ENCODE measurements at regions not wholly inside any gene's neighbourhood (a gene's known extent, or its start where the extent isn't known, plus 50 kb on each side); places are given as distances from the start of the nearest gene placed in this dataset.

- CTCF ChIA-PET: interaction anchor here (1.2 kb wide), 1 partner anchor 11 kb away, joined by 3 read pairs; no protein-coding TSS in a partner anchor
- Mint-ChIP-seq H3K27me3 (ENCODE audit: insufficient read depth, unreplicated experiment) (no peaks in the 10 kb centered on the region), H3K4me3 (ENCODE audit: unreplicated experiment) (no peak overlapping the region), H3K9me3 (ENCODE audit: unreplicated experiment) (no peaks in the 10 kb centered on the region), H3K4me1 (ENCODE audit: insufficient read depth, unreplicated experiment) (no peaks in the 10 kb centered on the region), H3K36me3 (ENCODE audit: insufficient read depth, unreplicated experiment) (no peaks in the 10 kb centered on the region), H3K27ac (ENCODE audit: low read depth, unreplicated experiment) (no peak overlapping the region)
- no TSS peak for BruUV-seq (replicated peaks)
- no peak for TF ChIP-seq CTCF (IDR thresholded peaks at IDR 0.05; ENCODE audit: unreplicated experiment)
- intact Hi-C loops (cut with micrococcal nuclease): no loop called here
- DNase-seq (ENCODE audit: unreplicated experiment): no peak
- POLR2A ChIA-PET: no interaction called here
These were observed 768.7 kb downstream of the ETS1 start for GRCh38 chr11:127818625-127819024.

GRCh38 chr11:127816962-127817361, 770.4 kb downstream of the ETS1 start:
- no peaks in the 10 kb centered on the region for H3K4me1 Mint-ChIP-seq (ENCODE audit: insufficient read depth, unreplicated experiment)
- no peaks in the 10 kb centered on the region for H3K9me3 Mint-ChIP-seq (ENCODE audit: unreplicated experiment)
- intact Hi-C loops (cut with micrococcal nuclease): no loop called here
- DNase-seq (ENCODE audit: unreplicated experiment): peak; percentile 6
- no peak for TF ChIP-seq CTCF (IDR thresholded peaks at IDR 0.05; ENCODE audit: unreplicated experiment)
- H3K4me3 Mint-ChIP-seq (ENCODE audit: unreplicated experiment): no peak overlapping the region
- ChIA-PET CTCF (no interaction called here), POLR2A (no interaction called here)
- no peaks in the 10 kb centered on the region for H3K27me3 Mint-ChIP-seq (ENCODE audit: insufficient read depth, unreplicated experiment)
- no TSS peak for BruUV-seq (replicated peaks)
- H3K27ac Mint-ChIP-seq (ENCODE audit: low read depth, unreplicated experiment): no peak overlapping the region
- H3K36me3 Mint-ChIP-seq (ENCODE audit: insufficient read depth, unreplicated experiment): no peaks in the 10 kb centered on the region

GRCh38 chr11:127815331-127815730, 772.0 kb downstream of the ETS1 start:
- peaks cover 10% of the 10 kb centered on the region for H3K27me3 Mint-ChIP-seq (ENCODE audit: insufficient read depth, unreplicated experiment)
- H3K9me3 Mint-ChIP-seq (ENCODE audit: unreplicated experiment): no peaks in the 10 kb centered on the region
- H3K27ac Mint-ChIP-seq (ENCODE audit: low read depth, unreplicated experiment): no peak overlapping the region
- H3K4me3 Mint-ChIP-seq (ENCODE audit: unreplicated experiment): no peak overlapping the region
- ChIA-PET POLR2A (no interaction called here), CTCF (interaction anchor here (0.6 to 1.4 kb wide), 4 partner anchors 28 to 243 kb away, joined by 3 to 8 read pairs (median 4); no protein-coding TSS in a partner anchor)
- intact Hi-C loops (cut with micrococcal nuclease): no loop called here
- no peak for DNase-seq (ENCODE audit: unreplicated experiment)
- TF ChIP-seq CTCF (IDR thresholded peaks at IDR 0.05; ENCODE audit: unreplicated experiment): no peak
- no peaks in the 10 kb centered on the region for H3K36me3 Mint-ChIP-seq (ENCODE audit: insufficient read depth, unreplicated experiment)
- H3K4me1 Mint-ChIP-seq (ENCODE audit: insufficient read depth, unreplicated experiment): no peaks in the 10 kb centered on the region
- BruUV-seq (replicated peaks): no TSS peak

GRCh38 chr11:127806501-127806900, 780.9 kb downstream of the ETS1 start:
- no peaks in the 10 kb centered on the region for H3K4me1 Mint-ChIP-seq (ENCODE audit: insufficient read depth, unreplicated experiment)
- H3K27ac Mint-ChIP-seq (ENCODE audit: low read depth, unreplicated experiment): no peak overlapping the region
- intact Hi-C loops (cut with micrococcal nuclease): no loop called here
- DNase-seq (ENCODE audit: unreplicated experiment): no peak
- no peak overlapping the region for H3K4me3 Mint-ChIP-seq (ENCODE audit: unreplicated experiment)
- BruUV-seq (replicated peaks): no TSS peak
- CTCF ChIA-PET: interaction anchor here (0.6 to 2.0 kb wide), 2 partner anchors 37 to 1091 kb away, joined by 3 to 7 read pairs; no protein-coding TSS in a partner anchor
- peaks cover 13% of the 10 kb centered on the region for H3K27me3 Mint-ChIP-seq (ENCODE audit: insufficient read depth, unreplicated experiment)
- POLR2A ChIA-PET: no interaction called here
- H3K36me3 Mint-ChIP-seq (ENCODE audit: insufficient read depth, unreplicated experiment): peaks cover 5% of the 10 kb centered on the region
- no peak for TF ChIP-seq CTCF (IDR thresholded peaks at IDR 0.05; ENCODE audit: unreplicated experiment)
- no peaks in the 10 kb centered on the region for H3K9me3 Mint-ChIP-seq (ENCODE audit: unreplicated experiment)

All from MCF 10A (cell line).